ENCODE measurements at regions not wholly inside any gene's neighbourhood (a gene's known extent, or its start where the extent isn't known, plus 50 kb on each side); places are given as distances from the start of the nearest gene placed in this dataset.
A peak's percentile ranks its signal among the peaks of the same experiment; 100 is the strongest.

- no peak for TF ChIP-seq CTCF (IDR thresholded peaks at IDR 0.05)
- H3K9me3 Mint-ChIP-seq, result no peaks in the 10 kb centered on the region
- H3K27me3 Mint-ChIP-seq (ENCODE audit: insufficient read depth), result no peaks in the 10 kb centered on the region
- H3K27ac Mint-ChIP-seq, result no peak overlapping the region
- no peak overlapping the region for H3K4me3 Mint-ChIP-seq
- H3K4me1 Mint-ChIP-seq (ENCODE audit: low read depth), result no peaks in the 10 kb centered on the region
- no peaks in the 10 kb centered on the region for H3K36me3 Mint-ChIP-seq (ENCODE audit: low read depth)
- DNase-seq, result no peak
These were observed 462.8 kb upstream of the SLC8A1 start for GRCh38 chr2:40914666-40915065.

DNA sequence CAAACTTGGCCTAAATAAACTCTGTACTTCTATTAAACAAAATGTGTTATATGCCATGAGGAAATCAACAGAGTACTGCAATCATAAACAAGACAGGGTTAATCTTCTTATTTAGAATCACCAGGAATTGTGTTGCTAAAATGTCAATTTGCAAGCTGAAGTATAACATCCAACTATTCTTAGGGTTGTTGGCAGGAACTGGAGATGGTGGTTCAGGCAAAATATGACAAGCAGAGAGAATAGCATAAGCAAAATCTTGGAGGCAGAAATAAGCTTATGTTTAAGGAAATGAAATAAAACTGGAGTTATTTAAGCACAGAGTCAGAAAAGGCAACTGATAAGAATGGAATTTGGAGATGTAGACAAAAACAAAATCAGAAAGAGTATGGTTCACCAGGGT is 463.8 kb upstream of the SLC8A1 start:
- H3K4me3 Mint-ChIP-seq, result no peak overlapping the region
- no peaks in the 10 kb centered on the region for H3K27me3 Mint-ChIP-seq (ENCODE audit: insufficient read depth)
- H3K9me3 Mint-ChIP-seq, result no peaks in the 10 kb centered on the region
- TF ChIP-seq CTCF (IDR thresholded peaks at IDR 0.05), result no peak
- H3K27ac Mint-ChIP-seq, result no peak overlapping the region
- no peaks in the 10 kb centered on the region for H3K4me1 Mint-ChIP-seq (ENCODE audit: low read depth)
- no peaks in the 10 kb centered on the region for H3K36me3 Mint-ChIP-seq (ENCODE audit: low read depth)
- DNase-seq, result no peak

DNA sequence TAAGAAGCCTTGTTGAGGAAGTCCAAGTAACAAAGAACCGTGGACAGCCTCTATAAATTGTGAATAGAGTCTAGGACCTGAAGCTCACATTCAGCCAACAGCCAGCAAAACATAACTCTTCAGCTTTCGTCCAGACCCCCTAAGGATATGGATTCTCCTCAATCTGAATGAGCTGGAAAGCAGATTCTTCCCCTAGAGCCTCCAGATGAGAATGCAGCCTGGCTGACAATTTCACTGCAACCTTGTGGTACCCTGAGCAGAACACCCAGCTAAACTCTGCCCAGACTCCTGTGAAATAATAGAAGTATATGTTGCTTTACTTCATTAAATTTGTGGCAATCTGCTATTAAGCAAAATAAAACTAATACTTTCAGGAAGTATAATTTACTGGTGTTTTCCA is 483.5 kb upstream of the SLC8A1 start:
- Mint-ChIP-seq H3K9me3 (peaks cover 4% of the 10 kb centered on the region; the same call in 1 of the 2 replicates), H3K4me1 (ENCODE audit: low read depth) (no peaks in the 10 kb centered on the region; the same call in 1 of the 2 replicates), H3K4me3 (no peak overlapping the region), H3K36me3 (ENCODE audit: low read depth) (no peaks in the 10 kb centered on the region), H3K27ac (no peak overlapping the region), H3K27me3 (ENCODE audit: insufficient read depth) (peaks cover 1% of the 10 kb centered on the region; the same call in 1 of the 2 replicates)
- no peak for TF ChIP-seq CTCF (IDR thresholded peaks at IDR 0.05)
- DNase-seq, result no peak

GRCh38 chr2:40937284-40937683 is 485.4 kb upstream of the SLC8A1 start:
- Mint-ChIP-seq H3K4me1 (ENCODE audit: low read depth) (no peaks in the 10 kb centered on the region; the same call in 1 of the 2 replicates), H3K4me3 (no peak overlapping the region), H3K36me3 (ENCODE audit: low read depth) (peaks cover 7% of the 10 kb centered on the region), H3K27ac (no peak overlapping the region), H3K9me3 (peaks cover 14% of the 10 kb centered on the region), H3K27me3 (ENCODE audit: insufficient read depth) (peaks cover 1% of the 10 kb centered on the region; the same call in 1 of the 2 replicates)
- DNase-seq, result no peak
- TF ChIP-seq CTCF (IDR thresholded peaks at IDR 0.05), result no peak

GRCh38 chr2:40953341-40953740 is 501.5 kb upstream of the SLC8A1 start:
- TF ChIP-seq CTCF (IDR thresholded peaks at IDR 0.05), result no peak
- no peak overlapping the region for H3K4me3 Mint-ChIP-seq

DNA sequence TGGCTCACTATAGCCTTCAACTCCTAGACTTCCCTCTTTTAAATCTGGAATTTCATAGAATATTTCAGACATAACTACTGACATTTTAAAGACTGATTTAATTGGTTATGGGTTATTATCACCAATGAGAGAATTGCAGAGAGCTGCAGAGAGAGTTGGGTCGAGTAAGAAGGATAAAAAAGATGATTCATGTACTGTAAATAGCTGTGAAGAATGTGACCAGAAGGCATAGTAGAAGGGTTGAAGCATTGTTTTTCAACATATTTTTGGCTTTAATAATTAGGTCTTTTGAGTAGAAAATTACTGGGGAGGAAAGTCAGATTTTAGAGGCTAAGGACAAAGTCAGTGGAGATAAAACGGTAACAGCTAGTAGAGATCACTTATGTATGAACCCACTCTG is 503.2 kb upstream of the SLC8A1 start:
- H3K4me1 Mint-ChIP-seq (ENCODE audit: low read depth), result peaks cover 26% of the 10 kb centered on the region; the same call in 1 of the 2 replicates
- H3K9me3 Mint-ChIP-seq, result no peaks in the 10 kb centered on the region
- H3K36me3 Mint-ChIP-seq (ENCODE audit: low read depth), result no peaks in the 10 kb centered on the region
- H3K4me3 Mint-ChIP-seq, result peak overlapping the region; percentile 17; the same call in 1 of the 2 replicates
- no peak for DNase-seq
- no peak for TF ChIP-seq CTCF (IDR thresholded peaks at IDR 0.05)
- H3K27ac Mint-ChIP-seq, result peak overlapping the region; percentile 6; the same call in 1 of the 2 replicates
- H3K27me3 Mint-ChIP-seq (ENCODE audit: insufficient read depth), result no peaks in the 10 kb centered on the region; the same call in 1 of the 2 replicates

More at GRCh38 chr2:40953341-40953740, 501.5 kb upstream of the SLC8A1 start:
- H3K27me3 Mint-ChIP-seq (ENCODE audit: insufficient read depth), result no peaks in the 10 kb centered on the region
- H3K36me3 Mint-ChIP-seq (ENCODE audit: low read depth), result no peaks in the 10 kb centered on the region
- no peaks in the 10 kb centered on the region for H3K9me3 Mint-ChIP-seq
- H3K4me1 Mint-ChIP-seq (ENCODE audit: low read depth), result peaks cover 26% of the 10 kb centered on the region; the same call in 1 of the 2 replicates
- H3K27ac Mint-ChIP-seq, result no peak overlapping the region
- DNase-seq, result no peak

All from HFFc6 (cell line).